H7 (cell line): ENCODE measurements at regions not wholly inside any gene's neighbourhood (a gene's known extent, or its start where the extent isn't known, plus 50 kb on each side); places are given as distances from the start of the nearest gene placed in this dataset.
"Not testable (repeated sequence)": the region's sequence is repeated elsewhere in the genome, so short reads cannot be mapped to it uniquely, and the experiment has no call there.

Experiments
- DNase-seq: peaks from one replicate; pipeline ENCODE4 v3.0.0; 2012
- H3K27me3 ChIP-seq: 2 replicates; pipeline ENCODE4 v1.6.0; 2011; ENCODE audit warnings: mild to moderate bottlenecking, low read length; ENCODE audit not compliant: control insufficient read depth, insufficient read depth
- H3K36me3 ChIP-seq: replicated peaks from 2 replicates; pipeline ENCODE4 v1.5.1; 2011; ENCODE audit warnings: low read length; ENCODE audit not compliant: control insufficient read depth, insufficient read depth
- H3K4me3 ChIP-seq: 2 replicates; pipeline ENCODE4 v1.5.1; 2011; ENCODE audit warnings: low read depth, mild to moderate bottlenecking, control low read depth, low read length, moderate library complexity; ENCODE audit not compliant: insufficient read depth

GRCh38 chr5:24264547-24264946 lies 380.2 kb downstream of the CDH10 start:
- H3K36me3 ChIP-seq = no peaks in the 10 kb centered on the region
- DNase-seq = no peak
- H3K4me3 ChIP-seq = no peak overlapping the region
- no peaks in the 10 kb centered on the region for H3K27me3 ChIP-seq

DNA sequence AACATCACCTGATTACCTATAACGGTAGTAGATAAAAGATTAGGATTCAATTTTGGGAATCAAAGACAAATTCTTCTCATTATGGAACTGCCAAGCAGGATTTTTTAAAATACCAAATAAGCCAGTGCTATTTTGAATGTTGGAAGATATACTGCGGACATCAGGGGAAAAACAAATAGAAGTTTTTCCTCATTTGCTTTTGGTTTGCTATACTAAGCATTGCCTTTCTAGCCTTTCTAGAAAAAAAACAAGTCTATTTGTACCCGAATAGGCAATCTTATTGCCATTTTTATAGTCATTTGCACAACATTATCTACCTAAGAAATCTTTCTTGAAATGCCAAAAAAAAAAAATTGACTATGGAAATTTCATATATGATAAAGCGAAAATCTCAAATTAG lies 379.5 kb downstream of the CDH10 start:
- DNase-seq = no peak
- no peaks in the 10 kb centered on the region for H3K36me3 ChIP-seq
- no peaks in the 10 kb centered on the region for H3K27me3 ChIP-seq
- H3K4me3 ChIP-seq = no peak overlapping the region

DNA sequence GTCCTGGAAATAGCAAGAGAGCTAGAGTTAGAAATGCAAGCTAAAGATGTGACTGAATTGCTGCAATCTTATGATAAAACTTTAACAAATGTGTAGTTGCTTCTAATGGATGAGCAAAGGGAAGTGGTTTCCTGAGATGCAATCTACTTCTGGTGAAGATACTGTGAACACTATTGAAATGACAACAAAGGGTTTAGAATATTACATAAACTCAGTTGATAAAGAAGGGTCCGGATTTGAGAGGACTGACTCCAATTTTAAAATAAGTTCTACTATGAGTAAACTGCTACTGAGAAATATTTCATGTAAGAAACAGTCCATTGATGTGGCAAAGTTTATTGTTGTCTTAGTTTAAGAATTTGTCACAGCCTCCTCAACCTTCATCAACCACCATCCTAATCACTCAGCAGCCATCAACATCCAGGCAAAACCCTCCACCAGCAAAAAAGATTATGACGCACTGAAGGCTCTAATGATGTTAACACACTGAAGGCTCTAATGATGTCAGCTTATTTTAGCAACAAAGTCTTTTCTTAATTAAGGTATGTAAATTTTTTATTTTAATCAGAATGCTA lies 376.2 kb downstream of the CDH10 start:
- no peaks in the 10 kb centered on the region for H3K27me3 ChIP-seq
- no peaks in the 10 kb centered on the region for H3K36me3 ChIP-seq
- DNase-seq = no peak
- H3K4me3 ChIP-seq = no peak overlapping the region

DNA sequence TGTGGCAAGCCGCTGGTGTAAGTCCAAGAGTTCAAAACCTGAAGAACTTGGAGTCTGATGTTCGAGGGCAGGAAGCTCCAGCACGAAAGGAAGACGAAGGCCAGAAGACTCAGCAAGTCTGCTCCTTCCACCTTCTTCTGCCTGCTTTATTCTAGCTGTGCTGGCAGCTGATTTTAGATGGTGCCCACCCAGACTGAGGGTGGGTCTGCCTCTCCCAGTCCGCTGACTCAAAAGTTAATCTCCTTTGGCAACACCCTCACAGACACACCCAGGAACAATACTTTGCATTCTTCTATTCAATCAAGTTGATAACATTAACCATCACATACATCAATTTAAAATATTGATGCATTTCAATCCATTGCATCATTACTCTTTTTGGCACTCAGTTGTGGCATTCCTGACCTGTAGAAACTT lies 373.1 kb downstream of the CDH10 start:
- H3K4me3 ChIP-seq, H3K36me3 ChIP-seq, H3K27me3 ChIP-seq, DNase-seq: not testable (repeated sequence)

GRCh38 chr5:24272741-24273140 lies 372.0 kb downstream of the CDH10 start:
- H3K4me3 ChIP-seq = no peak overlapping the region
- no peak for DNase-seq
- H3K27me3 ChIP-seq = no peaks in the 10 kb centered on the region
- no peaks in the 10 kb centered on the region for H3K36me3 ChIP-seq

GRCh38 chr5:24280215-24280614 lies 364.6 kb downstream of the CDH10 start:
- Histone ChIP-seq H3K4me3 (no peak overlapping the region), H3K36me3 (no peaks in the 10 kb centered on the region), H3K27me3 (no peaks in the 10 kb centered on the region)
- no peak for DNase-seq

DNA sequence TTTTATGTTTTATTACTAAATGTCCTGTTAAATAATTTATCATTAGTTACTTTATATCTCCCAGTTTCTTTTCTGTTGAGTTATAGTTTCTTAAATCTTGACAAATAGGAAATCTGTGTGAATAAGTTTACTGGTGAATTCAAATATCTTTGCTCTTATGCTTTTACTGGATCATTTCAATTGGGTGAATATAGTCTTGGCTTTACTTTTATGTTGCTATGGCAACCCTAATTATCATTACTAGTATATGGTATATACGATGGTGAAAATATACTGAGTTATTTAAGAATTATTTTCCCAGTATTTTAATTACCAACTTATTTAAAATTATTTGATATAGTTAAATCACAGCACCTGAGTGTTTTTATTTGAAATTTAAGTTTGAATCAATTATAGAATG lies 363.0 kb downstream of the CDH10 start:
- no peak overlapping the region for H3K4me3 ChIP-seq
- no peak for DNase-seq

GRCh38 chr5:24289582-24290335 lies 355.0 kb downstream of the CDH10 start:
- no peaks in the 10 kb centered on the region for H3K36me3 ChIP-seq
- no peak overlapping the region for H3K4me3 ChIP-seq
- DNase-seq = no peak
- H3K27me3 ChIP-seq = no peaks in the 10 kb centered on the region

More for the DNA sequence above, 363.0 kb downstream of the CDH10 start:
- Histone ChIP-seq H3K36me3 (no peaks in the 10 kb centered on the region), H3K27me3 (no peaks in the 10 kb centered on the region)

DNA sequence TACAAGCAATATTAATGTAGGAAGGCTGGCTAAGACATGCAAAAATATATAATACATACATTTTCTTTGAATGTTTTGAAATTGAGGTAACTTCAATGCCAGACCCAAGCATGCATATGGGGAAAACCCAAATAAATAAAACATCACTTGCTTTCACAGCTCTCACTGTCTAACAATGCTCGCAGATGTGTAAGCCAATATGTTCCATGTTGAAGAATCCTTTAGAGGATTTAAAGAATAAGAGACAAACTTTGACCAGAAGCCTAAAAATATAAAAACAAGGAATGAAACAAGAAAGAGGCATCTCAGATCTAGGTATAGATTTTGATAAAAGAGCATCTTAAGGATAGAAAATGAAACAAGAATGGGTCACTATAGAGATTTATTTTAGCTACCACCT lies 354.2 kb downstream of the CDH10 start:
- H3K4me3 ChIP-seq = no peak overlapping the region
- H3K27me3 ChIP-seq = no peaks in the 10 kb centered on the region
- no peaks in the 10 kb centered on the region for H3K36me3 ChIP-seq
- no peak for DNase-seq

- Histone ChIP-seq H3K4me3 (no peak overlapping the region), H3K36me3 (no peaks in the 10 kb centered on the region), H3K27me3 (no peaks in the 10 kb centered on the region)
- DNase-seq = no peak
Measured at GRCh38 chr5:24291916-24292315, 352.9 kb downstream of the CDH10 start.

DNA sequence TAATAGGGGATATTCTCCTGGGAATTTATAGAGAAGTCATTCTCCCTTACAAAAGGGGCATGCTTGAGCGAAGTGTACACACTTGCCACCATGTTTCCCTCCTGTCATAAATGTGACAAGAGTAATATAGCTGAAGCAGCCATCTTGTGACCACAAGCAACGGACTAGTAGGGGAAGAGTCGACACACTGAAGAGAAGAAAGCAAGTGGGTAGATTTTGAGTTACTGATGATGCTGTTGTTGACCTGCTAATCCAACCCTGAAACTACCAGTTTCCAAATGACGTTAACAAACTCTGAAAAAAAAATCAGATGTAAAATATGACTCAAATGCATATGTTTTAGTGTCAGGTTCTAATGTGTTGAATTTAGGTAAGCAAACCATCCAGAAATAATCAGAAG lies 350.4 kb downstream of the CDH10 start:
- Histone ChIP-seq H3K36me3 (no peaks in the 10 kb centered on the region), H3K27me3 (no peaks in the 10 kb centered on the region), H3K4me3 (no peak overlapping the region)
- DNase-seq = no peak

- H3K36me3 ChIP-seq = no peaks in the 10 kb centered on the region
- no peaks in the 10 kb centered on the region for H3K27me3 ChIP-seq
Measured at GRCh38 chr5:24314106-24314505, 330.7 kb downstream of the CDH10 start.

DNA sequence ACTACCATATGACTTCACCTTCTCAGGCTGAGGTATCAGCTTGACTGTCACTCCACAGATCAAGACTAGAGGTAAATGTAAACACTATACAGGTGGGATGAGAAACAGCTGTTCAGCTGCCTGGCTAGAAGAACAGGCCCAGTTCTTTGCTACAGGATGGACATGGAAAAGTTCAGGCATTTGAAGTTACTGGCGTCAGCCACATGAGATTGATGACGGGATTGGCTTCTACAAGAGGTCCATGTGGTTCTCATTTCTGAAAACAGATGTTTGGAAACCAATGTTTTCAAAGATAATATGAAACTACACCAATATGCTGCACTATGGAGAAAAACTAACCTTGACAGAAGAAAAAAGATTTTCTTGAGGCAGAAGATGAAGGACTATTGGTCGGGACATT lies 324.1 kb downstream of the CDH10 start:
- no peak for DNase-seq
- Histone ChIP-seq H3K27me3 (no peaks in the 10 kb centered on the region), H3K4me3 (no peak overlapping the region), H3K36me3 (no peaks in the 10 kb centered on the region)

More at GRCh38 chr5:24314106-24314505, 330.7 kb downstream of the CDH10 start:
- no peak overlapping the region for H3K4me3 ChIP-seq
- DNase-seq = no peak

- no peak overlapping the region for H3K4me3 ChIP-seq
- no peaks in the 10 kb centered on the region for H3K27me3 ChIP-seq
- DNase-seq = no peak
- H3K36me3 ChIP-seq = no peaks in the 10 kb centered on the region
Measured at GRCh38 chr5:24325306-24325832, 319.4 kb downstream of the CDH10 start.

GRCh38 chr5:24331531-24331930 lies 313.2 kb downstream of the CDH10 start:
- no peaks in the 10 kb centered on the region for H3K36me3 ChIP-seq
- no peak for DNase-seq

More at GRCh38 chr5:24331531-24331930, 313.2 kb downstream of the CDH10 start:
- Histone ChIP-seq H3K4me3 (no peak overlapping the region), H3K27me3 (no peaks in the 10 kb centered on the region)
